Stimulated activated CD8-positive, alpha-beta memory T cell treated with anti-CD3 and anti-CD28 coated beads, Interleukin-4, amount 100 ng/mL, for 24 hours (primary cell): ENCODE measurements at regions not wholly inside any gene's neighbourhood (a gene's known extent, or its start where the extent isn't known, plus 50 kb on each side); places are given as distances from the start of the nearest gene placed in this dataset.

Experiments used
- DNase-seq: peaks from one replicate; pipeline ENCODE4 v3.0.0-alpha.2; 2020; ENCODE audit warnings: low read depth

- DNase-seq: no peak
Measured at GRCh38 chr12:3991798-3992580, 118.8 kb upstream of the PARP11 start.

GRCh38 chr12:3990501-3991280, 117.5 kb upstream of the PARP11 start:
- no peak for DNase-seq

GRCh38 chr12:3989218-3989550, 116.0 kb upstream of the PARP11 start:
- no peak for DNase-seq

- DNase-seq: peak; percentile 15
Measured at GRCh38 chr12:3988519-3989217, 115.5 kb upstream of the PARP11 start.

- DNase-seq: no peak
Measured at GRCh38 chr12:3987571-3987970, 114.4 kb upstream of the PARP11 start.

- DNase-seq: no peak
Measured at GRCh38 chr12:3980504-3981272, 107.5 kb upstream of the PARP11 start.

- no peak for DNase-seq
Measured at GRCh38 chr12:3977621-3978020, 104.4 kb upstream of the PARP11 start.

- no peak for DNase-seq
Measured at GRCh38 chr12:3976351-3976938, 103.2 kb upstream of the PARP11 start.

- no peak for DNase-seq
Measured at GRCh38 chr12:3975652-3976051, 102.5 kb upstream of the PARP11 start.

GRCh38 chr12:3974883-3975282, 101.7 kb upstream of the PARP11 start:
- no peak for DNase-seq

- DNase-seq: no peak
Measured at GRCh38 chr12:3973973-3974644, 100.9 kb upstream of the PARP11 start.

GRCh38 chr12:3973269-3973884, 100.2 kb upstream of the PARP11 start:
- DNase-seq: no peak

GRCh38 chr12:3972576-3972975, 99.4 kb upstream of the PARP11 start:
- no peak for DNase-seq

GRCh38 chr12:3968523-3968922, 95.3 kb upstream of the PARP11 start:
- DNase-seq: no peak

- no peak for DNase-seq
Measured at GRCh38 chr12:3967556-3968160, 94.5 kb upstream of the PARP11 start.

- no peak for DNase-seq
Measured at GRCh38 chr12:3966376-3966775, 93.2 kb upstream of the PARP11 start.

GRCh38 chr12:3965046-3965445, 91.8 kb upstream of the PARP11 start:
- no peak for DNase-seq

GRCh38 chr12:3964439-3964838, 91.2 kb upstream of the PARP11 start:
- DNase-seq: no peak

- peak; percentile 19 for DNase-seq
Measured at GRCh38 chr12:3962631-3963483, 89.7 kb upstream of the PARP11 start.
